ENCODE measurements at regions not wholly inside any gene's neighbourhood (a gene's known extent, or its start where the extent isn't known, plus 50 kb on each side); places are given as distances from the start of the nearest gene placed in this dataset.

DNA sequence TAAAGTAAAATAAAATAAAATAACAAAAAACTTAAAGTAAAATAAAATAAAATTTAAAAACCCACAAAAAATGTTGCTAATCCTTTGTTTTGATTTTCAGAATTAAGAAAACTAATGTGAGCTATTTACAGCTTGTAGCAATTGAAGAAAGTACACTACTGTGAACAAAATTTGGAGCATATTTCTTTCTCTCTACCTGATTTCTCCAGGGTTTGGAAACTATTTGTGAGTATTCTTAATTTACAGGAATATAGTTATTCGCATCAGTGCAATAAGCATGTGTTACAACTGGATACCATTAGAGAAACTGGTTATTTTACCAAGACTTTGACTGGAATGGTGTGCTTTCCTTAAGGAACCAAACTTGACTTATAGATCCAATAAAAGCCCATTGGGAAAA lies 86.1 kb upstream of the CNOT2 start:
- no peak for DNase-seq

DNA sequence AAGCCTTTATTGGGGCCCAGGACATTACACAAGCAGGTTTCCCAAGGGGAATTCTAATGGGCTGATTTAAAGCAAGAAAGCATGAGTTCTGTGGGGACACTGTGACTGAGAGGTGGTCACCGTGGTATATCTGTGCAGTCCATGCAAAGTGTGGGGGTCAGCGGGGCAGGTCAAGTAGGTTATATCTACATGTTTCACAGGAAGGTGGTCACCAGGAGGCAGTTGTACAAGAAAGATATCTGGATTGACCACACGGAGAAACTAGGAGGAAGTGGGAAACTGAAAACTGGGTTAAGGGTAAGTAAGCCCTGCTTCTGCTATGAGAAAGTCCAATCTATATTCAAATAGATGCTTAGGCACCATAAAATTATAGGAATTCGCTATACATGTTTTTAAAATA lies 77.8 kb upstream of the CNOT2 start:
- DNase-seq: no peak

DNA sequence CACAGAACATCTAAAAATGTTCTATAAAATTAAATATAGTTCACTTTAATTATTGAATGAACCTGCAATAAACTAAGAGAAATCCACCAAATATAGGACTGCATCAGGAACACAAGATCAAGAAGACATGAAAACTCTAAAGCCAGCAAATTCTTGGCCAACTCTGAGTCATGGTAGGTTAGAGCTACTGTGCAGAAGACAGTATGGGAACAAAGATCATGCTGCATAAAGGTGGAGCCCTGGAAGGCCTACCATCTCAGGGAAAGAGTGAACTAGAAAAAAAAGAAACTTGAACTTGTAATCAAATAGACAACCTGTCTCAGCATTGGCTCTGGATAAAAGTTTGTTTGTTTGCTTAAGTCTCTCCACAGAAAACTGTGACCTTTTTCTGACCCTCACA lies 66.9 kb upstream of the CNOT2 start:
- no peak for DNase-seq

DNA sequence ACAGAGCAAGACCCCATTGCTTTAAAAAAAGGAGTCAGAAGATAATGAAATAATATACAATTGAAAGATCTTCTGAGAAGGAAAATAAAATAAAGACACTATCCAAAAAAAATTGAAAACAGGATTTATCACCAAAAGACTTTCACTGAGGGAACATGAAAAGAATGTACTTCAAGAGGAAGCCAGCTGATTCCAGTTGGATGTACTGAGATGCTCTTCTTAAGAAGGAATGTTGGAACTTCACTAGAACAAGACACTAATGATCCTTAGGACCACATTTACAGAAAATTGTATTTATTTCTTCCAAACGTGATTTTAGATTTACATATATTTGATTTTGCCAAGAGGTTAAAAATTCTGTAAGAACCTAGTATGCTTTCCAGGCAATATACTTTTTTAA lies 65.6 kb upstream of the CNOT2 start:
- DNase-seq: no peak

- no peak for DNase-seq
These were observed 65.2 kb upstream of the CNOT2 start for GRCh38 chr12:70178038-70178437.

DNA sequence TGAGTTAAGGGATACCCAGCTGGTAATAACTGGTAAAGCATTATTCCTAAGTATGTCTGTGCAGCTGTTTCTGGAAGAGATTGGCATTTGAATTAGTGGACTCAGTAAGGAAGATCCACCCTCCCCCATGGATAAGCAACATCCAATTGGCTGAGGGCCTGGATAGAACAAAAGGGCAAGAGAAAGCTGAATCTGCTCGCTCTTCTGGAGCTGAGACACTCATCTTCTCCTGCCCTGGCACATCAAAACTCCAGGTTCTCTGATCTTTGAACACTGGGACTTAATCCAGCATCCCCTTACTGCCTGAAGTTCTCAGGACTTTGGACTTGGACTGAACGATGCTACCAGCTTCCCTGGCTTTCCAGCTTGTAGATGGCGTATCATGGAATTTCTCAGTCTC lies 63.1 kb upstream of the CNOT2 start:
- peak; percentile 28 for DNase-seq

- DNase-seq: no peak
These were observed 57.9 kb upstream of the CNOT2 start for GRCh38 chr12:70185301-70185700.

- DNase-seq: no peak
These were observed 56.8 kb upstream of the CNOT2 start for GRCh38 chr12:70186436-70186835.

- no peak for DNase-seq
These were observed 52.8 kb upstream of the CNOT2 start for GRCh38 chr12:70190262-70191010.

All from femur (tissue), 1 donor.